GM10266 (cell line): ENCODE measurements at regions not wholly inside any gene's neighbourhood (a gene's known extent, or its start where the extent isn't known, plus 50 kb on each side); places are given as distances from the start of the nearest gene placed in this dataset.

Source experiments
- DNase-seq: peaks from one replicate; pipeline ENCODE4 v3.0.0; 2012; ENCODE audit errors: extremely low spot score
- TF ChIP-seq, protein P1 (sequence below): IDR thresholded peaks from 2 replicates; pipeline ENCODE4 v1.5.1; 2012; ENCODE audit warnings: mild to moderate bottlenecking, low read depth; ENCODE audit not compliant: control insufficient read depth, insufficient read depth; ENCODE audit errors: missing control alignments

DNA sequence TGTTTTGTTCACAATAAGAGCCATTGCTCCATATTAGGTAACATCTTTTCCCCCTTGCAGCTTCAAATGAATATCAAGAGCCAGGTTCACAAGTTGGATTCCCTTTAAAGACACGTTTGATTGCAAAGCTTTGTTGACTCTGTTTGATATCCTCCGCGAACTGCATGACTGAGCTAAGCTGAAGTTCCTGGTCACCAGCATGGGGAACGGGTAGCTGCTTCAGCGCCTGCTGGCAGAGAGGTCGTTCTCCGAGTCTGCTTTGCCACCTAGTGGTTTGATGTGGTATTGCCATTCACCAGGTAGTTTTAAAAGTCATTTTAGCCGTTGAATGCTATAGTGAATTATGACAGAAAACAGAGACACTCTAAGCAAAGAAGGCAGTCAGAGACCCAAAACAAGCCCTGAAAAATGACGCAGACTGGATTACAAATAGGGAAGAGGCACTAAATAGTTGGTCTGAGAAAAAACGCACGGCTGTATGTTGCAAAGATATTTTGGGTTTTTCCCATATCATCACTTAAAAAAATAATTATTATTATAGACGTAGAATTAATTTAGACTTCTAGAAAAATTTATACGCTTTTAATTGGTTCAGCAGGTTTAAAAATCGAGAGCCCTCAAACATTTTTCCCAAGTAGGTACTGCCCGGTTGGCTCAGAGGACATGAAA lies 193.5 kb upstream of the FMN2 start:
- TF ChIP-seq, protein P1, sequence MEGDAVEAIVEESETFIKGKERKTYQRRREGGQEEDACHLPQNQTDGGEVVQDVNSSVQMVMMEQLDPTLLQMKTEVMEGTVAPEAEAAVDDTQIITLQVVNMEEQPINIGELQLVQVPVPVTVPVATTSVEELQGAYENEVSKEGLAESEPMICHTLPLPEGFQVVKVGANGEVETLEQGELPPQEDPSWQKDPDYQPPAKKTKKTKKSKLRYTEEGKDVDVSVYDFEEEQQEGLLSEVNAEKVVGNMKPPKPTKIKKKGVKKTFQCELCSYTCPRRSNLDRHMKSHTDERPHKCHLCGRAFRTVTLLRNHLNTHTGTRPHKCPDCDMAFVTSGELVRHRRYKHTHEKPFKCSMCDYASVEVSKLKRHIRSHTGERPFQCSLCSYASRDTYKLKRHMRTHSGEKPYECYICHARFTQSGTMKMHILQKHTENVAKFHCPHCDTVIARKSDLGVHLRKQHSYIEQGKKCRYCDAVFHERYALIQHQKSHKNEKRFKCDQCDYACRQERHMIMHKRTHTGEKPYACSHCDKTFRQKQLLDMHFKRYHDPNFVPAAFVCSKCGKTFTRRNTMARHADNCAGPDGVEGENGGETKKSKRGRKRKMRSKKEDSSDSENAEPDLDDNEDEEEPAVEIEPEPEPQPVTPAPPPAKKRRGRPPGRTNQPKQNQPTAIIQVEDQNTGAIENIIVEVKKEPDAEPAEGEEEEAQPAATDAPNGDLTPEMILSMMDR, result peak; percentile 94
- peak; percentile 62 for DNase-seq

DNA sequence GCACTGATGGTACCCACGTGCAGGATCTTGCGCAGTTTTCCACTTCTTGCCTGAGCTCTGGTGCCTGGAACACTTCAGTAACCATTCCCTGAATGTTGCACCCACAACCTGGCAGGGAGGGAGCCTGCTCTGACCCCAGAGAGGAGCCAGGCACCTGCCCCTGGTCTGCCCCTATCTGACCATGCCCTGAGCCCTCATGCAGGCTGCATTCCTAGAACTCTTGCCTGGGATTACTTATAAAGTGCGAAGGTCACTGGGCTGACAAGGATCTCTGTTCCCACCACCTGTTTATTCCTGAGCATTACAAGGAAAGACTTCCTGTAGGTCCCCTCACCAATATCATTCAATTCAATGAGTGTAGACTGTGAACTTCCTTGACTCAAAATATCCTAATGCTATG lies 191.9 kb upstream of the FMN2 start:
- TF ChIP-seq, protein P1, result no peak
- no peak for DNase-seq

DNA sequence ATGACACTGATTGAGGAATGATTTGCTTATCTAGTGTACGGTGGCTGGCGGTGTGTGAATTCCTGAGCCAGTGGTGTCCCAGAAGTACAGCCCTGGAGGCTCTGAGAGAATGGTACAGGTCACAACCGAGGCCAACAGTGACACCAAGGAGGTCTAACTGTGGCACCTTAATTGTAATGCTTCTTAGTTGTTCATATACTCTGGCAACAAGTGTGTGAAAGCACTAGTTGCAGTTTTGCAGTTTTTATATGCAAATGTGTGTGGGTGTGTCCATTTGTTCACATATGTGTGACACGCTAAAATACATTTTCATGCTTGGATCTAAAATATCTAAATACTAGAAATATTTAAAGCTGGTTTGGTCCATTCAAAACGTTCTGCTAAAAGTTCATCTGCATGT lies 185.3 kb upstream of the FMN2 start:
- TF ChIP-seq, protein P1, result no peak
- no peak for DNase-seq

DNA sequence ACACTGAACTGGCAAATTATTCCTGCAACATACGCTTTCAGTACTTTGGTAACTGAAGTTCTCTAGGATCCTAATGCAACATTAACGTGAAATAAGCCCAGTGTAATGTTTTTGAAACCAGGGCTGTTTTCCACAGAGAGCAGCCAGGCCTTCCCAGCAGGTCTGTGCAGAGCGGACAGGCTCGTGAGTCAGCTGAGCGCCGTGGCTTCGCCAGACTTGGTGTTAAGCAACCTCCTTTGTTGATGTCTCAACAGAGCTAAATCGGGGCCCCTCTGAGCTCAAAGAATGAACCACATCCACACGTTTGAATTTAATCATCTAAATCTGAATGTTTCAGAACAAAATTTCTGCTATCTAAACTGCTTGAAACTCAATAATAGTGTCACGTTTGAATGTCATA lies 181.8 kb upstream of the FMN2 start:
- no peak for DNase-seq
- TF ChIP-seq, protein P1, result no peak

DNA sequence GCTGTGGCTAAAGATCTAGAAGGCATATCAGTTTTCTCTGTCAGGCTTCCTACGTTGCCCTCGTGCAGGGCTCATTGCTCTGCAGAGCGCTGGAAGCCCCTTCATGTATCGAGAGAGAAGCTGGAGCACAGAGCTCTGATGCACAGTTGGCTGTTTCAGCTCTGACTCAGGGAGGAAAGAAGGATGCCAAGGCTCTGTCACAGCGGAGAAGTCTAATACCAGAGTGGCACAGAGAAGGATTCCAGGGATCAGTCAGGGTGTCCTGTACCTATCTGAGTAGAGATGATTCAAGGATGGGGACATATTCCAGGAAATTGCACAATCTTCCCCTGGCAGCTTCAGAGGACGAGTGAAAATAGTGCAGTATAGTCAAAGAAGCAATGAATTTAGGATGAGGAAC lies 179.2 kb upstream of the FMN2 start:
- TF ChIP-seq, protein P1, result no peak
- no peak for DNase-seq

DNA sequence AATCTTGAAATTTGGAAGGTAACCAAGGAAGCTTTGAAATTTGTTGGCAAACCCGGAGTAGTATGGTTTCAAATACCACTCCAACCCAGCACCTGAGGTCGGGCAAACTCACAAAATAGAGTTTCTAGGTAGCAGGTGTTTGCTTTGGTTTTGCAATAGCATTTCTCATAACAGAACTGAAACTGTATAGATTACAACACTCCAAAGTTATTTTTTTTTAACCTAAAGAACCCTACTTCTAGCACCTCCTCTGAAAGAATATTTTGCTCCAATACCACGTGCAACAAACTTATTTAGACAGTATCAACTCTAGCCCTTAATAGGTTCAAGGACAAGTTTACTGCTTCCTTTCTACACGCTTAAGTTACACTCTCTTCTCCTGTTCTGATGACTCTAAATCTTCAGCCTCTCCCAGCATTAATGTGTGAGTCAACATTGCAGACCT lies 178.5 kb upstream of the FMN2 start:
- TF ChIP-seq, protein P1, result no peak
- DNase-seq, result no peak

DNA sequence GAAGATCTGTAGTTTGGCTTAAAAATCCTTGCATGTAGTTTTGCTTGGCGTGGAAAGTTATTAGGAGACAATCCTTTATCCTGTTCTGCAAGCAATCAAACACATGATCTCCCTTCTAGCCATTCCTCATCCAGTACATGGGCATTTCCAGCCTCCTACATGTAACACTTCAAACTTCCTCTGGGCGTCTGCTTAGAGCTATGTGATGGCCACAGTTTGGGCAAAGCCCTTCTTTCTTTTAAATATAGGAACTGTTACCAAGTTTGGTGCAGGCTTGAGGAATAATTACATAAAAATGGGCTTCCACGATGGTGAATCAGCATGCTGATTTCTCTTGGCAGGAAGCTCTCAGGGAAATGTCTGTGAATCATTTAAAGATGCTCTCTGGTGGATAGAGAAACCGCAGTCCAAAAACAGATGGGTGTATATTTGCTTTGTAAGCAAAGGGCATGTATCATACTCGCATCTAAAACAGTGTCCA lies 176.9 kb upstream of the FMN2 start:
- DNase-seq, result no peak
- TF ChIP-seq, protein P1, result no peak
